ENCODE measurements at regions not wholly inside any gene's neighbourhood (a gene's known extent, or its start where the extent isn't known, plus 50 kb on each side); places are given as distances from the start of the nearest gene placed in this dataset.

- no peak for DNase-seq
- H3K27ac Mint-ChIP-seq = no peak overlapping the region
- POLR2A ChIA-PET = no interaction called here
- H3K4me1 Mint-ChIP-seq = no peaks in the 10 kb centered on the region
- no peaks in the 10 kb centered on the region for H3K36me3 Mint-ChIP-seq (ENCODE audit: low read depth)
- peaks cover under 1% of the 10 kb centered on the region for H3K9me3 Mint-ChIP-seq
- CTCF ChIA-PET = no interaction called here
- H3K27me3 Mint-ChIP-seq = no peaks in the 10 kb centered on the region
- H3K4me3 Mint-ChIP-seq = no peak overlapping the region
These were observed 2211.8 kb downstream of the LRRC4C start for GRCh38 chr11:39247570-39248137.

- no peaks in the 10 kb centered on the region for H3K36me3 Mint-ChIP-seq (ENCODE audit: low read depth)
- peaks cover 9% of the 10 kb centered on the region for H3K9me3 Mint-ChIP-seq
- no peak for DNase-seq
- no peaks in the 10 kb centered on the region for H3K4me1 Mint-ChIP-seq
- ChIA-PET CTCF (no interaction called here), POLR2A (no interaction called here)
- no peak overlapping the region for H3K27ac Mint-ChIP-seq
- H3K4me3 Mint-ChIP-seq = no peak overlapping the region
- H3K27me3 Mint-ChIP-seq = no peaks in the 10 kb centered on the region
These were observed 2219.9 kb downstream of the LRRC4C start for GRCh38 chr11:39239553-39239952.

GRCh38 chr11:39236916-39237315 lies 2222.5 kb downstream of the LRRC4C start:
- Mint-ChIP-seq H3K27ac (no peak overlapping the region), H3K9me3 (peaks cover 7% of the 10 kb centered on the region), H3K36me3 (ENCODE audit: low read depth) (no peaks in the 10 kb centered on the region), H3K27me3 (no peaks in the 10 kb centered on the region), H3K4me1 (no peaks in the 10 kb centered on the region), H3K4me3 (no peak overlapping the region)
- DNase-seq = no peak
- ChIA-PET CTCF (no interaction called here), POLR2A (no interaction called here)

- Mint-ChIP-seq H3K4me3 (no peak overlapping the region), H3K4me1 (no peaks in the 10 kb centered on the region), H3K9me3 (peaks cover 9% of the 10 kb centered on the region), H3K36me3 (ENCODE audit: low read depth) (no peaks in the 10 kb centered on the region), H3K27me3 (no peaks in the 10 kb centered on the region), H3K27ac (no peak overlapping the region)
- no peak for DNase-seq
- CTCF ChIA-PET = no interaction called here
- POLR2A ChIA-PET = no interaction called here
These were observed 2237.8 kb downstream of the LRRC4C start for GRCh38 chr11:39221550-39222138.

- ChIA-PET POLR2A (no interaction called here), CTCF (no interaction called here)
- H3K9me3 Mint-ChIP-seq = peaks cover 9% of the 10 kb centered on the region
- H3K27ac Mint-ChIP-seq = no peak overlapping the region
- no peak overlapping the region for H3K4me3 Mint-ChIP-seq
- no peak for DNase-seq
- no peaks in the 10 kb centered on the region for H3K4me1 Mint-ChIP-seq
- no peaks in the 10 kb centered on the region for H3K27me3 Mint-ChIP-seq
- no peaks in the 10 kb centered on the region for H3K36me3 Mint-ChIP-seq (ENCODE audit: low read depth)
These were observed 2238.8 kb downstream of the LRRC4C start for GRCh38 chr11:39220501-39221230.

- Mint-ChIP-seq H3K4me3 (no peak overlapping the region), H3K4me1 (no peaks in the 10 kb centered on the region), H3K9me3 (peaks cover 9% of the 10 kb centered on the region), H3K27me3 (no peaks in the 10 kb centered on the region), H3K27ac (no peak overlapping the region), H3K36me3 (ENCODE audit: low read depth) (no peaks in the 10 kb centered on the region)
- ChIA-PET POLR2A (no interaction called here), CTCF (no interaction called here)
- DNase-seq = no peak
These were observed 2239.4 kb downstream of the LRRC4C start for GRCh38 chr11:39220069-39220468.

- POLR2A ChIA-PET = no interaction called here
- no peaks in the 10 kb centered on the region for H3K36me3 Mint-ChIP-seq (ENCODE audit: low read depth)
- DNase-seq = no peak
- no peak overlapping the region for H3K27ac Mint-ChIP-seq
- CTCF ChIA-PET = no interaction called here
- no peaks in the 10 kb centered on the region for H3K27me3 Mint-ChIP-seq
- H3K9me3 Mint-ChIP-seq = peaks cover 5% of the 10 kb centered on the region
- H3K4me3 Mint-ChIP-seq = no peak overlapping the region
- no peaks in the 10 kb centered on the region for H3K4me1 Mint-ChIP-seq
These were observed 2249.5 kb downstream of the LRRC4C start for GRCh38 chr11:39209981-39210380.

- ChIA-PET CTCF (no interaction called here), POLR2A (no interaction called here)
- Mint-ChIP-seq H3K27ac (no peak overlapping the region), H3K27me3 (no peaks in the 10 kb centered on the region), H3K4me1 (no peaks in the 10 kb centered on the region), H3K4me3 (no peak overlapping the region), H3K36me3 (ENCODE audit: low read depth) (no peaks in the 10 kb centered on the region), H3K9me3 (no peaks in the 10 kb centered on the region)
- no peak for DNase-seq
These were observed 2254.0 kb downstream of the LRRC4C start for GRCh38 chr11:39205236-39205995.

- H3K36me3 Mint-ChIP-seq (ENCODE audit: low read depth) = no peaks in the 10 kb centered on the region
These were observed 2266.8 kb downstream of the LRRC4C start for GRCh38 chr11:39192671-39193070.

GRCh38 chr11:39190751-39191150 lies 2268.7 kb downstream of the LRRC4C start:
- Mint-ChIP-seq H3K27me3 (no peaks in the 10 kb centered on the region), H3K9me3 (peaks cover 10% of the 10 kb centered on the region), H3K4me3 (no peak overlapping the region), H3K27ac (no peak overlapping the region), H3K36me3 (ENCODE audit: low read depth) (no peaks in the 10 kb centered on the region), H3K4me1 (no peaks in the 10 kb centered on the region)
- no peak for DNase-seq
- ChIA-PET POLR2A (no interaction called here), CTCF (no interaction called here)

More at GRCh38 chr11:39192671-39193070, 2266.8 kb downstream of the LRRC4C start:
- POLR2A ChIA-PET = no interaction called here
- CTCF ChIA-PET = interaction anchor here (0.6 kb wide), 1 partner anchor 24 kb away, joined by 8 read pairs; no protein-coding TSS in a partner anchor
- H3K27ac Mint-ChIP-seq = no peak overlapping the region
- DNase-seq = no peak
- H3K27me3 Mint-ChIP-seq = no peaks in the 10 kb centered on the region
- no peak overlapping the region for H3K4me3 Mint-ChIP-seq
- no peaks in the 10 kb centered on the region for H3K4me1 Mint-ChIP-seq
- peaks cover 10% of the 10 kb centered on the region for H3K9me3 Mint-ChIP-seq

GRCh38 chr11:39177678-39178077 lies 2281.8 kb downstream of the LRRC4C start:
- CTCF ChIA-PET = no interaction called here
- Mint-ChIP-seq H3K9me3 (peaks cover 3% of the 10 kb centered on the region), H3K4me1 (no peaks in the 10 kb centered on the region), H3K27ac (no peak overlapping the region), H3K27me3 (no peaks in the 10 kb centered on the region), H3K36me3 (ENCODE audit: low read depth) (no peaks in the 10 kb centered on the region), H3K4me3 (no peak overlapping the region)
- DNase-seq = no peak
- POLR2A ChIA-PET = no interaction called here

GRCh38 chr11:39174965-39175364 lies 2284.5 kb downstream of the LRRC4C start:
- CTCF ChIA-PET = no interaction called here
- H3K36me3 Mint-ChIP-seq (ENCODE audit: low read depth) = no peaks in the 10 kb centered on the region
- H3K27ac Mint-ChIP-seq = no peak overlapping the region
- POLR2A ChIA-PET = no interaction called here
- H3K9me3 Mint-ChIP-seq = peaks cover 5% of the 10 kb centered on the region
- no peak overlapping the region for H3K4me3 Mint-ChIP-seq
- DNase-seq = no peak
- H3K4me1 Mint-ChIP-seq = no peaks in the 10 kb centered on the region
- H3K27me3 Mint-ChIP-seq = no peaks in the 10 kb centered on the region

- POLR2A ChIA-PET = no interaction called here
These were observed 2285.3 kb downstream of the LRRC4C start for GRCh38 chr11:39174196-39174595.

More at GRCh38 chr11:39174196-39174595, 2285.3 kb downstream of the LRRC4C start:
- DNase-seq = no peak
- peaks cover 5% of the 10 kb centered on the region for H3K9me3 Mint-ChIP-seq
- no peak overlapping the region for H3K27ac Mint-ChIP-seq
- no peak overlapping the region for H3K4me3 Mint-ChIP-seq
- H3K36me3 Mint-ChIP-seq (ENCODE audit: low read depth) = no peaks in the 10 kb centered on the region
- CTCF ChIA-PET = no interaction called here
- H3K27me3 Mint-ChIP-seq = no peaks in the 10 kb centered on the region
- H3K4me1 Mint-ChIP-seq = no peaks in the 10 kb centered on the region
